GM12872 (cell line): ENCODE measurements at regions not wholly inside any gene's neighbourhood (a gene's known extent, or its start where the extent isn't known, plus 50 kb on each side); places are given as distances from the start of the nearest gene placed in this dataset.

Experiments
- TF ChIP-seq, protein P1 (sequence below): IDR thresholded peaks from 3 replicates; pipeline ENCODE4 v1.5.1; 2011; ENCODE audit warnings: low read depth, mild to moderate bottlenecking, low read length, moderate library complexity; ENCODE audit not compliant: insufficient read depth

DNA sequence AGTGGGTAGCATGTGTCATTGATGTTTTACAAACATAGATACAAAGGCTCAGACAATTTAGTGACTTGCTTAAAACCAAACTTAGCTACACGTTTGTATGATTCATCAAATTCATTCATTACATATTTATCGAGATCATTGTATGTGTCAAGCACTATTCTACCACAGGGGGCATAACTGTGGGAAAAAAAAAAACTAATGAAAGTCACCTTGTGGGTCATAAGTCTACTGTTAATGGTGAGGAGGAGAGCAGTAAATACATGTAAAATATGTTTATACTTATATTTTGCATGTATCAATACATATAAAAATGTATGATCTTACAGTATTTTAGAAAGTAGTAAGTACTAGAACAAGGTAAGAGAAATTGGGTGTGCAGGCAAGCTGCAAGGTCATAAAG lies 933.8 kb downstream of the IPMK start:
- TF ChIP-seq, protein P1, sequence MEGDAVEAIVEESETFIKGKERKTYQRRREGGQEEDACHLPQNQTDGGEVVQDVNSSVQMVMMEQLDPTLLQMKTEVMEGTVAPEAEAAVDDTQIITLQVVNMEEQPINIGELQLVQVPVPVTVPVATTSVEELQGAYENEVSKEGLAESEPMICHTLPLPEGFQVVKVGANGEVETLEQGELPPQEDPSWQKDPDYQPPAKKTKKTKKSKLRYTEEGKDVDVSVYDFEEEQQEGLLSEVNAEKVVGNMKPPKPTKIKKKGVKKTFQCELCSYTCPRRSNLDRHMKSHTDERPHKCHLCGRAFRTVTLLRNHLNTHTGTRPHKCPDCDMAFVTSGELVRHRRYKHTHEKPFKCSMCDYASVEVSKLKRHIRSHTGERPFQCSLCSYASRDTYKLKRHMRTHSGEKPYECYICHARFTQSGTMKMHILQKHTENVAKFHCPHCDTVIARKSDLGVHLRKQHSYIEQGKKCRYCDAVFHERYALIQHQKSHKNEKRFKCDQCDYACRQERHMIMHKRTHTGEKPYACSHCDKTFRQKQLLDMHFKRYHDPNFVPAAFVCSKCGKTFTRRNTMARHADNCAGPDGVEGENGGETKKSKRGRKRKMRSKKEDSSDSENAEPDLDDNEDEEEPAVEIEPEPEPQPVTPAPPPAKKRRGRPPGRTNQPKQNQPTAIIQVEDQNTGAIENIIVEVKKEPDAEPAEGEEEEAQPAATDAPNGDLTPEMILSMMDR = peak; percentile 6; the same call in 1 of the 3 replicates

DNA sequence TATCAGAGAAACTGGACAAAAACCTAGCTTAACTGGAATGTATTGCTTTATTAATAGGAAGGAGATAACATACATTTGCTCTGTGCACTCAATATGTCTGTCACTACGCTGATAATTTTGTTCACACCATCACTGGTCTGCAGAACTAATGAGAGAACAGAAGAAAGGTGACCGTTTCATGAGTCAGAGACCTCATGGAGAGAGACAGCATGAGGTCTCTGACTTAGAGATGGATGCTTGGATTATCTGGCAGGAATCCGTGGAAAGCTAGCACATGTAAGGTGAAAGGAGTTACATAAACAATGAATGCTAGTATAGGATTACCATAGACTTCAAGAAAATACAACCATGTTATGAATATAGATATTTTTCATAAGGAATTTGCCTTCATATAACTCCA lies 947.3 kb downstream of the IPMK start:
- TF ChIP-seq, protein P1 = no peak

DNA sequence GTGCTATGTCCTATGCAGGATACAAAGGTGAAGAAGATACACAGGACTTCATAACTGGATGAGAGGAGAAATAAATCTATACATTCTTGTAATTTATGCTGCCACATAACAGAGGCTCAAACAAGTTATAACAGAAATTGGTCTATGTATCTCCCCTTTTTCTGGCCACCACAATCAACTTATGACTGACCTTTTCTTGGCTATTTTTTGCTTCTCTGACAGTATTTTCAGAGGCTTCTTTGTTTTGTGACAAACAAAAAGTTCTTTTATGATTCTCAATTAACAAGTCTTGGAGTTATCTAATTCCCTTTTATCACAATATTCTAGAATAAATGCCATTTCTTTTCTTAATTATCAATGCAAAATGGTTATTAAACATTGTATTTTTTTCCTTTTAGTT lies 953.0 kb upstream of the ZWINT start:
- TF ChIP-seq, protein P1 = no peak

DNA sequence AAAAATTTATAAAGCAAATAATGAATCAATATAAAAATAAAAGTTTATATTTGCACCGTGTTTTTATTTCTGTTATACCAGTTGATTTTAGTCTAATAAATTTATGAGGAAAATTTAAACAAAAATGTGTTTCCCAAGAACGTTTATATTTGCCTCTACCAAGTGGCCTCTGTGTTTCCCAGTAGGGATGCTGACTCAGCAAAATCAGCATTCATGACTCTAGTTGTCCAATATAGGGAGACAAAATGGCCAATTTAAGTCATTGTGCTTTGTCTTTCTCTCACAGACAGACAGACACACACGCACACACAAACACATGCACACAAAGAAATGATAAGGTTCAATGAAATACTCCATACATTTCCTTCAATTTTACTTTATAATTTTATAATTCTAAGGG lies 942.5 kb upstream of the ZWINT start:
- TF ChIP-seq, protein P1 = no peak

DNA sequence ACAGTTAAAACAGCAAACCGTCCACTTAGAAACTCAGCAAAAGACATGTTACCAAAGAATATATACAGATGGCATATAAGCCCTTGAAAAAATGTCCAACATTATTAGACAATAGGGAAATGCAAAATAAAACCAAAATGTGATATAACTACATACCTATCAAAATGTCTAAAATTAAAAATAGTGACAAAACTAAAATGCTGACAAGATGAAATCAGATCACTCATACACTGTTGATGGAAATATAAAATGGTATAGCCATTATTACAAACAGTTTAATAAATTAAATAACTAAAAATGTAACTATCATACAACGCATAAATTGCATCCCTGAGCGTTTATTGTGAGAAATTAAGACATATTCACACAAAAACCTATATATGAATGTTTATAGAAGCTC lies 939.7 kb upstream of the ZWINT start:
- TF ChIP-seq, protein P1 = no peak

DNA sequence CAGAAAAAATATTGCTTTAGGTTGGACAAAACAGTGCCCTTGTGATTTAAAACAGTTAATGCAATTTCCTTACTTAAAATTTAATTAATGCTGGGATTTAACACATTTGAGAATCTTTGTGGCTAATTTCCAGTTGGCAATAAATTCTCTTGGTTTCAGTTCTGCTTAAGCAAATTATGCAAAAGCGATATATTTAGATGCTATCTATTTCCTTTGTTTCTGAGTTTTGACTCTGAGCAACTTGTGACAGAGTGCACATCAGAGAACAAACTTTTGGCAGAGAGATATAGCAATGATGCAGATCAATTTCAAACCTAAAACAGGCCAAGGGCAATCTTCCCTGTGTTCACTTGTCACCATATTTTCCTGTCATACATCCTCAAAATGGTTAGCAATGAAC lies 933.6 kb upstream of the ZWINT start:
- TF ChIP-seq, protein P1 = no peak

DNA sequence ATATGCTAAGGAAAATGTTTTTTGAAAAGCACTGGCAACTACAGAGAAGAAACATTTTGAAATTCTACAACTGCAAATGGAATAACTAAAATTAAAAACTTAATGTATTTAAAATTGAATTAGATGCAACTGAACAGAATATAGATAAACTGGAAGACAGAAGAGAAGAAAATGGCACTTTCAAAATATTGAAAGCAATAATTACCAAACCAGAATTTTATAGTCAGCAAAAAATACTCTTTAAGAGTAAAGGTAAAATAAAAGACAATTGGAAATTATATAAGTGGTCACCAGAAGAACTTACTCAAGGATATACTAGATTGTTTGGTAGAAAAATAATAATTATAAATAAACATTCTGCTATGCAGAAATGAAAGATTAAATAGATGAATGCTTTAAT lies 927.7 kb upstream of the ZWINT start:
- TF ChIP-seq, protein P1 = no peak

DNA sequence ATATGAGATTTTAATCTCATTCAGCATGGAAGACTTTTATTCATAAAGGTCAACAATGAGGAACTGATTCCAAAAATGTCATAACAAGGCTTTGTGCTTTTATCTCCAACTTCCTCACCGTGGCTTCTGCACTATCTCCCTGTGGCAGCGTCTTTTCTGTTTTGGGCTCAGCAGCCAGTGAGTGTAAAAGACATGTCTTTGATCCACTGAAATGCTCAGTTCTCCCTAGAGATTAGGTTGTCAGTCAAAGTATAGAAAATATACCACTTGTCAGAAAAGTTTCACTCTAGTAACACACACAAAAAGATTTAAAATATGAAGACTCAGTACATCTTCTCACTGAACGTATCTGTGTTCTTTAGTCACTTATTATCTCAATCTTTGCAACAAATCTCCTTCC lies 901.8 kb upstream of the ZWINT start:
- TF ChIP-seq, protein P1 = no peak
